Neural cell (in vitro differentiated cells): ENCODE measurements at regions not wholly inside any gene's neighbourhood (a gene's known extent, or its start where the extent isn't known, plus 50 kb on each side); places are given as distances from the start of the nearest gene placed in this dataset.

Source experiments
- EP300 ChIP-seq: fragments of 450-650 bp; conservative IDR thresholded peaks from 2 replicates; pipeline ENCODE4 v1.6.1; 2014; ENCODE audit warnings: antibody characterized with exemption, mild to moderate bottlenecking, moderate library complexity; ENCODE audit not compliant: poor library complexity, severe bottlenecking
- EZH2 ChIP-seq: fragments of 200-600, 300-800 bp; shearing (Covaris generic), sonication (generic); IDR thresholded peaks from 2 replicates; pipeline ENCODE4 v1.6.1; 2014; ENCODE audit warnings: antibody characterized with exemption, low read length, borderline replicate concordance, mild to moderate bottlenecking; ENCODE audit not compliant: insufficient read depth, poor library complexity, severe bottlenecking
- MXI1 ChIP-seq: fragments of 450-650 bp; conservative IDR thresholded peaks from 2 replicates; pipeline ENCODE4 v1.6.1; 2014; ENCODE audit warnings: antibody characterized with exemption, mild to moderate bottlenecking; ENCODE audit not compliant: poor library complexity, severe bottlenecking
- POLR2AphosphoS5 ChIP-seq: IDR thresholded peaks from 2 replicates; pipeline ENCODE4 v1.6.1; 2012
- RAD21 ChIP-seq: fragments of 450-650 bp; conservative IDR thresholded peaks from 2 replicates; pipeline ENCODE4 v1.6.1; 2014; ENCODE audit warnings: antibody characterized with exemption, mild to moderate bottlenecking, moderate library complexity
- TAF1 ChIP-seq: IDR thresholded peaks from 2 replicates; pipeline ENCODE4 v1.6.1; 2012; ENCODE audit warnings: low read depth
- TF ChIP-seq, protein P1 (sequence below): IDR thresholded peaks from 2 replicates; pipeline ENCODE4 v1.6.1; 2012; ENCODE audit warnings: borderline replicate concordance
- TF ChIP-seq, protein P2 (sequence below): fragments of 450-650 bp; IDR thresholded peaks from 2 replicates; pipeline ENCODE4 v1.5.1; 2014; ENCODE audit warnings: antibody characterized with exemption, mild to moderate bottlenecking, moderate library complexity; ENCODE audit not compliant: poor library complexity, severe bottlenecking

DNA sequence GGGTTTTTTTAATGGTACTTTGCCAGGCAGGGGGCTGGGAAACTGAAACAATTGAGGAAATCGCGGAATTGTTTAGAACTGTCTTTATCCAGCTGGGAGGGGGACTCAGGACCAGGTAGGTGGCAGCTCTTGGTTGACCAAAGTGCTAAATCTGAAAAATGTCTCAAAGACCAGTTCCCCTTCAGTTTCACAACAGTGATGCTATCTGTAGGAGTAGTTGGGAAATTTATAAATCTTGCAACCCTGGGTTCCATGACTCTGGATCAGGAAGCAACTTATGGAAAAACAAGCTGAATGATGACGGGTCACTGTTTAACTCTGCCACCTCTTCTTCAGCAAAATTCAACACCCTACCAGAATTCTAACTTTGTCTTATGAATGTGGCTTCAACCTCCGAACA is 99.7 kb downstream of the FAM50B start:
- TF ChIP-seq, protein P1, sequence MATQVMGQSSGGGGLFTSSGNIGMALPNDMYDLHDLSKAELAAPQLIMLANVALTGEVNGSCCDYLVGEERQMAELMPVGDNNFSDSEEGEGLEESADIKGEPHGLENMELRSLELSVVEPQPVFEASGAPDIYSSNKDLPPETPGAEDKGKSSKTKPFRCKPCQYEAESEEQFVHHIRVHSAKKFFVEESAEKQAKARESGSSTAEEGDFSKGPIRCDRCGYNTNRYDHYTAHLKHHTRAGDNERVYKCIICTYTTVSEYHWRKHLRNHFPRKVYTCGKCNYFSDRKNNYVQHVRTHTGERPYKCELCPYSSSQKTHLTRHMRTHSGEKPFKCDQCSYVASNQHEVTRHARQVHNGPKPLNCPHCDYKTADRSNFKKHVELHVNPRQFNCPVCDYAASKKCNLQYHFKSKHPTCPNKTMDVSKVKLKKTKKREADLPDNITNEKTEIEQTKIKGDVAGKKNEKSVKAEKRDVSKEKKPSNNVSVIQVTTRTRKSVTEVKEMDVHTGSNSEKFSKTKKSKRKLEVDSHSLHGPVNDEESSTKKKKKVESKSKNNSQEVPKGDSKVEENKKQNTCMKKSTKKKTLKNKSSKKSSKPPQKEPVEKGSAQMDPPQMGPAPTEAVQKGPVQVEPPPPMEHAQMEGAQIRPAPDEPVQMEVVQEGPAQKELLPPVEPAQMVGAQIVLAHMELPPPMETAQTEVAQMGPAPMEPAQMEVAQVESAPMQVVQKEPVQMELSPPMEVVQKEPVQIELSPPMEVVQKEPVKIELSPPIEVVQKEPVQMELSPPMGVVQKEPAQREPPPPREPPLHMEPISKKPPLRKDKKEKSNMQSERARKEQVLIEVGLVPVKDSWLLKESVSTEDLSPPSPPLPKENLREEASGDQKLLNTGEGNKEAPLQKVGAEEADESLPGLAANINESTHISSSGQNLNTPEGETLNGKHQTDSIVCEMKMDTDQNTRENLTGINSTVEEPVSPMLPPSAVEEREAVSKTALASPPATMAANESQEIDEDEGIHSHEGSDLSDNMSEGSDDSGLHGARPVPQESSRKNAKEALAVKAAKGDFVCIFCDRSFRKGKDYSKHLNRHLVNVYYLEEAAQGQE = no peak
- TF ChIP-seq, protein P2, sequence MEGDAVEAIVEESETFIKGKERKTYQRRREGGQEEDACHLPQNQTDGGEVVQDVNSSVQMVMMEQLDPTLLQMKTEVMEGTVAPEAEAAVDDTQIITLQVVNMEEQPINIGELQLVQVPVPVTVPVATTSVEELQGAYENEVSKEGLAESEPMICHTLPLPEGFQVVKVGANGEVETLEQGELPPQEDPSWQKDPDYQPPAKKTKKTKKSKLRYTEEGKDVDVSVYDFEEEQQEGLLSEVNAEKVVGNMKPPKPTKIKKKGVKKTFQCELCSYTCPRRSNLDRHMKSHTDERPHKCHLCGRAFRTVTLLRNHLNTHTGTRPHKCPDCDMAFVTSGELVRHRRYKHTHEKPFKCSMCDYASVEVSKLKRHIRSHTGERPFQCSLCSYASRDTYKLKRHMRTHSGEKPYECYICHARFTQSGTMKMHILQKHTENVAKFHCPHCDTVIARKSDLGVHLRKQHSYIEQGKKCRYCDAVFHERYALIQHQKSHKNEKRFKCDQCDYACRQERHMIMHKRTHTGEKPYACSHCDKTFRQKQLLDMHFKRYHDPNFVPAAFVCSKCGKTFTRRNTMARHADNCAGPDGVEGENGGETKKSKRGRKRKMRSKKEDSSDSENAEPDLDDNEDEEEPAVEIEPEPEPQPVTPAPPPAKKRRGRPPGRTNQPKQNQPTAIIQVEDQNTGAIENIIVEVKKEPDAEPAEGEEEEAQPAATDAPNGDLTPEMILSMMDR = no peak
- TF ChIP-seq EZH2 = no peak
- TF ChIP-seq EP300 = no peak
- no peak for TF ChIP-seq POLR2AphosphoS5
- no peak for TF ChIP-seq TAF1
- TF ChIP-seq MXI1 = no peak
- no peak for TF ChIP-seq RAD21
